GM18873 (cell line): ENCODE measurements at regions not wholly inside any gene's neighbourhood (a gene's known extent, or its start where the extent isn't known, plus 50 kb on each side); places are given as distances from the start of the nearest gene placed in this dataset.

Experiments used
- ATAC-seq: cut with Tn5 transposase; IDR thresholded peaks from one replicate; pipeline ENCODE4 v1.9.1; 2021; ENCODE audit warnings: mild to moderate bottlenecking, moderate library complexity, moderate number of reproducible peaks; ENCODE audit not compliant: unreplicated experiment, low FRiP score

DNA sequence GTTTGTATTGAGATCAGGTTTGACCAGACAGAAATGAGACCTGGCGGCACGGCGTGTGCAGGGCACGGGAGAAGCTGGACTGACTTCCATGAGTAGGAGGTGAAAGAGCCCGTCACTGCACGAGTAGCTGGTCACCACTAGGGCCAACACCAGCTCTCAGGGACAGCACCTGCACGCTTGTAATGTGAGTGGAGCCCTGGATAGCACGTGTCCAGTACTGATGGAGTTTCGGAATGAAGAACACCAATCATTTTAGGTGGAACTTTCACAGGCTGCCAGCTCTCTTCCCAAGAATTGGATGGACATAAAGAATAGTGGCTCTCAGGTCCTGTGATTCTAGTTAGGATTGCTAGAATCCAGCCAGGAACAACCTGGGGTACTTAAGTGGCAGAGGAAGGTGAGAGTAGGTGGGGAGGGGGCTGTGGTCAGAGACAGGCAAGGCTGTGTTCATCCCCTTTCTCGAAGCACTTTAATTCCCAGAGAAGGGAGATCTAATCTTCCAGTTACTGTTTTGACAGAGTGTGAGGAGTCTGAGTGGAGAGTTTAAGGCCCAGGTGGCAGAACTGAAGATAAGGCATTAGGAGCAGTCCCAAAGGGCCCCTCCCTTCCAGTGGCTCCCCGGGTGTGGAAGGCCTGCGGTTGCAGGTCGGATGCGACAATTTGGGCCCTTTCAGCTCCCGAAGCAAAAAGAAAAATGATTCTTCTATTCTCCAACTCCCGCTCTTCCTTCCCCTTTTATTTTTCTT, 314.8 kb downstream of the QKI start:
- ATAC-seq = no peak

DNA sequence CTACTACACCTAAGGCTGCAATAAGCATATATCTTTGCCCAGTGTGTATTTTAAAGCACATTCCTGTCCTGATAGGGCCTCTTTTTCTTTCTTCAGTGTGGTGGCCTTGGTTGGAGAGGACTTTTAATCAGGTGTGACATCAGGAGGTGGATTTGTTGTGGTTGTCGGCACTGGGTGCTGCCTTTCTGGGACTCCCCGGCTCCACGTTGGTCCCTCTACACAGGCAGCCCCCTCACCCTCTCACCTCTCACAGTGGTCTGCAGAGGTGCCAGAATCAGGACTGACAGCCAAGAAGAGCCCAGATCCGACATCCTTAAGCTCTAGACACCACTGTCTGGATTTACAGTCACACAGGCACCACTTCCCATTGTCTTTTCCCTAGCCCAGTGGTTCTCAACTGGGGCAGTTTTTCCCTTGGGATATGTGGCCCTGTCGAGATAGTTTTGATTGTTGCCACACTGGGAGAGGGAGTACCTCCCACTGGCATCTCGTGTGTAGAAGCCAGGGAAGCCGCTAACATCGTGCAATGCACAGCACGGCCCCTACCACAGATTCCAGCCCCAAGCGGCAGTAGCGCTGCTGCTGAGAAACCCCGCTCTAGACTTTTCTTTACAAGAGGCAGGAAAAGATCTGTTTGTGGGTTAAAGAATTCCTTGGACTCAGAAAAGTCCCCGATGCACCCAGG, 314.1 kb downstream of the QKI start:
- ATAC-seq = no peak

DNA sequence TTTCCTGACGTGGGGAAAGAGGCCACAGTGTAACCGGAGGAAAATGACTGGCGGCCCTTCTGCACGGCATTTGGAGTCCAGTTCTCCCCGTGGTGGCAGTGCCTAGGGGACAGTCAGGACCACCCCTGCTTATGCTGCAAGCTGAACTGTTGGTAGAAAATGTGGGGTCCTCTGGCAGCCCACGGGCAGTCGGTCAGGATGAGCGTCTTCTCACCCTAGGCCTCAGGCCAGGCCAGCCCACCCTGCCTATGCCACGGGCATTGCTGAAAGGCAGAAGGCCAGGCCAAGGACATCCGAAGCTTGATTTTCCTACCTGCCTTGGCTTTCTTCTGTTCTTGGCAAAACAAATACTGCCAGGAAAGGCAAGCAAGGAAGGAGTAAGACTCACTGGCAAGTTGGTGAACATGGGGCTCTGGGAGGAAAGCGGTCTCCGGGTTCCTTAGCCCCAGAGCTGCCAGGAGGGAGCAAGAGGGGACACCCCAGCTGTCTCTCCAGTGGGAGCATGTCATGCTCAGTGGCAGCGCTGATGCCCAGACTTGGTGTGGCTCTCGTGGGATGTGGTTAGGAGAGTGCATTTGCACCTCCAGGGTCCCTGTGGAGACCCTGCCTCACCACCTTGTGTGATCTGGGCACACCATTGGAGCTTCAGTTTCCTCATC, 311.6 kb downstream of the QKI start:
- no peak for ATAC-seq

DNA sequence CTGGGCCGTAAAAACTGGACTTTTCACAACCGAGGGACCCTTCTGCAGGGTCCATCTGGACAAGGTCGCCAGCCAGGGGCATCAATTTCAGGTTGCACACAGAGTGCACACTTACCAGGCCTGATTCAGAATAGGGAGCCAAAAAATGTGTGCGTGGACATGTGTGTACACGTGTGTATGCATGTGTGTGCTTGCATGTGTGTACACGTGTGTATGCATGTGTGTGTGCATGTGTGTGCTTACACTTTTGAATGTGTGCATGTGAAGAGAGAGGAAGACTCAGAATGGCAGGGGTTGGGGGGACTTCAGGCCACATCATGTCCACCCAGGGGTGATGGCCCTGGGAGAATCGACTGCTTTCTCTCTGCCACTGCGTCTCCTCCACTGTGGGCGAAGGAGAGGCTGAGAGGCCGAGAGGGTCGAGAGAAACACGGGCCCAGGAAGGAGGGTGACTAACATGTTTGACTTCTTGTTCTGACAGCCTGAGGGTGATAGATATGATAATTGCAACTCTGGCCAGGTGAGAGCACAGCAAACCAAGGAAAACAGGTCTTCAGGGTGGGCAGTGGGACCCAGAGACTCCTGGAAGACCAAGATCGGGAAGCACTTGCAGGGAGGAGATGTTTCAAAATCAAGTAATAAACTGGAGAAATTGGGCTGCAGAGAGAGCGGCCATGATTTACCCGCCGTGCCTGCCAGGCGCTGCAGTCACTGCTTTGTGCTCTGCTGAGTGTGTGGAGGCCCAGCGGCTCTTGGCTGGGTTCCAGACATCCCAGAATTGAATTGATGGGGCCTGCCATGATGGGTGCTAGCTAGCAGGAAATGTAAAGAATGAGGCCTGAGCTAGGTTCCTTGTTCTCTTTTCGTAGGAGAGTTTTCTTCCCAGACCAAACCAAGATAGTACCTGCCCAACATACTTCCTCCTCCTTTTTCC, 310.8 kb downstream of the QKI start:
- no peak for ATAC-seq

DNA sequence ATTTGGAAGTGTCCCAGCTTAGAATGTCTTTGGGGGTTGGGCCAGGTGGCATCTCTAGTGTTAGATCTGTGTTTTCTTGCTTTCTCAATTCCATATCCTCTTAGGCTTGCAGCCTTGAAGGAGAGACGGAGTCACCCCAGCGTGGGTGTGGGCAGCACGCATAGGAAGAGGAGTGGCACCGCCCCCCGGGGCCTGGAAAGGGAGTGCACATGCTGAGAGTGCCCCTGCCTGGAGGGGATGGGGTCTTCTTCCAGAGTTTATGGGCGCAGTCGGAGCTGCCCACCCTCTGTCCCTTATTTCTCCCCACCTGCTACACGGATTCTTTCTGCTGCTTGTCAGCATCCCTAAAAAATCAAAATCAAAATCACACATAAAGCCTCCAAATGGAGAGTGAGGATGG, 309.7 kb downstream of the QKI start:
- no peak for ATAC-seq

DNA sequence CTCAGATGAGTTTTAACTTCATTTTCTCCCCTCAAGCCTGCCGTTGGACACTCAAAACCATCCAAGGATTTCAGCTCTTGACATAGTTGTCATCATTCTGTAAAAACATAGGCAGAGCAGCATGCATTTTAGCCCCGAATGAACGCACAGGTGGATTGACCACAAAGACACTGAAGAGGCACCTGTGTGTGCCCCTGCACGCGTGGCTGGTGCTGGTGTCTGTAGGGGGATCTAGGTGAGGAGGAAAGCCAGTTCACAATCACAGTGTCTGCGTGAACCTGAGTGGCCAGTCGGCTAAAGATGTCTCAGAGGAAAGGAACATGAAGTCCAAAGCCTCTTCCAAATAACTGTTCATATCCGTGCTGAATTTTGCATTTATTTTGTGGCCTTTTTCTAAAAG, 309.2 kb downstream of the QKI start:
- ATAC-seq = no peak

DNA sequence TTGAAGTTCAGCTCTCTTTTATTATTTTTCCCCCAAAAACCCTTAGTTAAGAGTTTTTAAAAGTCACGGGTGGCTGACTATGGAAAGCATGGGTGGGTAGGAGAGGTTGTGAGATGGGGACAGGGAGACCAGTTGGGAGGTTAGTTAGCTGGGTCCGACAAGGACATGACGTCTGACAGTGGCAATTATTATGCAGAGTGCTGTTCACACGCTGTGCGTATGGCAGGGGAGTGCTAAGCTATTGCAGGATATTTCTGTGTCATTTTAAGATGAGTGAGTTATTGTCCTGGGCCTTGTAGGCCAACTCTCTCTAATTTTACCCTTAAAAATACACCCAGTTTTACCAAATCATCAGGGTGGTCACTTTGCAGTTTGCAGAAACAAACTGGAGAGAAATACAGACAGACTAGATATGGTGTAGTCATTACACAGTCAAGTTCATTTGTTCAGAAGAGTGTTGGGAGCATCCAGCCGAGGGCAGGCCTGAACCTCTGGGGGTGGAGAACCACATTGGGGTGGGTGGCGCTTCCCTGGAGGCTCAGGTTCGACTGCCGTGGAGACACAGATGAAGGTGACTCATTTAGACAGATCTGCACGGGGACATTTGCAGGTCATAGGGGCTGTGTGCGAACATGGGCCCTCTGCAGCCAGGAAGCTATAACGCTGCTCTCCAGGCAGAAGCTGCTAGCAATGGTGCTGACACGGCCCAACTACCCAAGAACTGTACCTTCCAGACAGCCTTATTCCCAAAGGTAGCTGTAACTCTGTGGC, 307.6 kb downstream of the QKI start:
- ATAC-seq = no peak

DNA sequence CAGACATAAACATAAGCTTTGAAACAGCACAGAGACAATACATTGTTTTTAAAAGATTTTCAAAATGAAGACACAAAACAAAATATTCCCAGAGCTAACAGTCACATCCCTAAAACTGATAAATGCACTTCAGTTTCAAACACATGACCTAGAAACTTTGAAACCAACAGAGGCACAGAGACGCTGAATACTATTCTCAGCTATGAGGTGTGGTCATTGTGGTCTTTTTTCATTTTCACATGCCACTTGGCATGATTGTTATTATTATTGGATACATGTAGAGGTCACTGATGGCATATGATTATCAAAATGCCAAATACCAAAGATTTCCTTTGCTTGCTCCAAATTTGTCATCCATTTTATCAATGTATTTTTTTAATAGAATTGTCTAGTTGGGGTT, 306.9 kb downstream of the QKI start:
- ATAC-seq = no peak

DNA sequence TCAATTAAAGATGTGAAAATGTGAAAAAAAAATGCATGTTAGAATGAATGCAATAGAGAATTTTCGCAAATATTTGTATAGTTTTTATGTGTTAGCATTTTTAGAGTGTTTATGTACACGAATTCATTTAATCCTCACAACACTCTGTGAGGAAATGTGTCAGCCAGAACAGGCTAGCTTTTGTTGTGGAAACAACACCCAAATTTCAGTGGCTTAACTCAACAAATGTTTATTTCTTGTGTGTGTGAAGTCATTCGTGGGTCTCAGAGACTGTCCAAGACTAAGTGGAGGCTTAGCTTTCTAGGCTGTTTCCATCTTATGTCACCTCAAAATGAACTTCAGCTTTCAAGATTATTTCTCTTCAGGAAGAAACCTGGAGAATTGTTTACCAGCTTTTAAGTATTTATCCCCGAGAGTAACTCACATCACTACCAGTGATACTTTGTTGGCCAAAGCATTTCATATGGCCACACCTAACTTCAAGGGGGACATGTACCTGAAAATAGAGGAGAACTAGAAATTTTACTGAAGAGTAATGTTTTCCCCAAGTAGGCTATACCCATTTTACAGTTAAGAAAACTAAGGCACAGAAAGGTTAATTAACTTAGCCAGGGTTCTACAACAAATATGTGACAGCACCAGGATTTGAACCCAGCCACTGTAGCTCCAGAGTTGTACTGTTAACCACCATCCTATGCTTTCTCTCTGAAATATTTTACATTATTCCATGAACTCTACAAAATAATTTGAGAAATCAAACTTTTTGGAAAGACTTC, 306.1 kb downstream of the QKI start:
- no peak for ATAC-seq

DNA sequence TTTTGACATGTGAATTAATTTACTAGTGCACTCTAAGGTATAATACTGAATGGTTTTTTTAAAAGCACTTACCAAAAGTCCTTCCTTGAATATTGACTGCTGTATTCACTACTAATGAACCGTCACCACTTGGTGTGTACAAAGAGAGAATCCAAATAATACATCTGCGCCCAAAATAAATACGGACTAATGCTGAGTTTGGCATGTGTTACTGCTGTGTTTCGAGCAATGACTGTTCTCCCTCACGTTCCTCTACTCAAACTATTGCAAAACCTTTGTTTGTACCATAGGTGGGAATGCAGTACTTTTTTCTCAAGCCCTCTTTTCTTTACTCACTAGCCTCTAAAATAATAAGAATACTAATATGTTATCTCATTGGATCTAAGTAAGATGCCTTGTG, 305.5 kb downstream of the QKI start:
- no peak for ATAC-seq

DNA sequence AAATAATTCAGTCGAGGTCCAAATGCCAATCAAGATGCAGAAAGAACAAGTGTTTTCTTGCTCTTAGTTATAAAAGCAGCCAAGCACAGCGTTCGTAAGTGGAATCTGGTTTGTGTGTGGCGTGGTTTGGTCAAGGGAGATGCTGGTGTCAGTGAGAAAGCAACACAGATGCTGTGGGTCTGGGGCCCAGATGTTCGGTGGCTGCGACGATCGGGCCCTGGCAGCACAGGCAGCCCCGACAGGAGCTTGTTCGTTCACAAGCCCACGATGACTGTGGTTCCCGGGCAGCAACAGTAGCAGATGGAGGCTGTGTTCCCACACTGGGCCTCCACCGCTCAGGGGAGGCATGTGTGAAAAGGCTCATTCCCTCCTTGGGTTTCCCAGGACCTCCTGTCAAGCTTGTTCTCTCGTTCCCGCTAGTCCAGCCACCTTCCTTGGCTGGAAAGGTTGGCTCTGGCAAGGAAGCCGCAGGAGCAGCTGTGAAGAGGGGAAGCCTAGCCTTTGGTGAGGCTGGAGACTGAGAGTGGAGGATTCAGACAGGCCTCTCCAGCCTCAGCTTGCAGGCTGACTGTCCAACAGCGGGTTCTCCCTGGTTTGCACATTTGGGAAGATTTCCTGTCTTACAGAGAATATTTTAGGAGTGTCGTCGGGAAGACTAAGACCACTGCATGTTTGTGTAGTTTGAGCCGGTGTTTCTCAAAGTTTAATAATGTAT, 304.7 kb downstream of the QKI start:
- ATAC-seq = no peak

DNA sequence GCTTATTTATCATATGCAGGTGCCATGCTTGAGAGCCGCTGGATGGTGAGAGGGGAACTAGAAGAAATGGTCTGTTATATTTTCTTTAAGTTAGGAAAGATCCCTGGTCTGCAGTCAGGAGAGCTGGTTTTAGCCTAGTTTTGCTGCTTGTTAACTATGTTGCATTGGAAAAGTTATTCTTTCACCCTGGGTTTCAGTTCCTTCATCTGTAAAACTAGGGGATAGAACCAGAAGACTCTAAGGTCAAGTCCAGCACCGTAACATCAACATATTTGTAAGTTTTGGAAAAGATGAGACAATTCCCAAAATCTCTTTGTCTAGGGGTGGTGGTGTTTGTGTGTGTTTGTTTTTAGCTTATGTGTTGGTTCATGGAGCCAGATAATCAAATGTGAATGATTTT, 304.0 kb downstream of the QKI start:
- no peak for ATAC-seq

DNA sequence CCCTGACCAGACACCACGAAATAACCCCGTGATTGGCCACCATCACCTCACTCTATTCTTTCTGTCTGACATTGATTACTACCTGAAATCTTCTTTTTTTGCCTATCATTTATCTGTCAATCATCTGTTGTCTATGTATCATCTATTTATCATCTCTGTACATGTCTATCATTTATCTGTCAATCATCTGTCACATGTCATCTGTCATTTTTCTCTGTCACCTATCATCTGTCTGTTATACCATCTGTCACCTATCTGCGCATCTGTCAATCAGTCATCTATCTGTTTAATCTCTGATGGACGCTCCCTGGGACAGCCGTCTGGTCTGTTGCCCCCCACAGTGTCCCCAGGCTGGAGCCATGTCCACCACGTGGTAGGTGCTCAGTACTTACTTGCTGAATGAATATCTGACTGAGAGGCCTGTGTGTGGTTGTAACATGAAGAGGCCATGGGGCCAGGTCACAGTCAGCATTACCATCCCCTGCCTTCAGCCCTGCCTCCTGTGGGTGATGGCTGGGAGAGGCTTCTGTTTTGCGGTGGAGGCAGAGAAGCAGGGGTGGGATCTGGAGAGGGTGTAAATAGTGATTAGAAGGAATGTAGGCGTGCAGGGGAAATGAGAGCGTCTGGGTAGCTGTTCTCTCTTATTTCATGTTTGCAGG, 302.7 kb downstream of the QKI start:
- no peak for ATAC-seq

DNA sequence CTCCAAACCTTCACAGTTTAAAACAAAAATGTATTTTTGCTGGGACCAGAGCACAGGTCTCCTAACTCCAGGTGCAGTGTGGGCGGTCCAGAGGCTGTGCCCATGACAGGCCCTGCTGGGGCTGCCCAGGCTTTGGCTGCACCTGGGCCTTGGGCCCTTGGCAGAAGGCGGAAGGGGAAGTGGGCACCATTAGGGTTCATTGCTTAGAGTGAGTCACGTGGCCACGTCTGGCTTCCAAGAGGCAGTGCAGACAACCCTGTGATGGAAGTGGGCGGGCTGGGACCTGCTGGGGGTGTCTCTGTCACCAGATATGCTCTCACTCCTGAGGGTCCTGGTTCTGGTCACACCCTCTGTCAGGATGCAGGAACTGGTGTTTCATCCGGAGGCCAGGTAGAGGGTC, 302.2 kb downstream of the QKI start:
- no peak for ATAC-seq

DNA sequence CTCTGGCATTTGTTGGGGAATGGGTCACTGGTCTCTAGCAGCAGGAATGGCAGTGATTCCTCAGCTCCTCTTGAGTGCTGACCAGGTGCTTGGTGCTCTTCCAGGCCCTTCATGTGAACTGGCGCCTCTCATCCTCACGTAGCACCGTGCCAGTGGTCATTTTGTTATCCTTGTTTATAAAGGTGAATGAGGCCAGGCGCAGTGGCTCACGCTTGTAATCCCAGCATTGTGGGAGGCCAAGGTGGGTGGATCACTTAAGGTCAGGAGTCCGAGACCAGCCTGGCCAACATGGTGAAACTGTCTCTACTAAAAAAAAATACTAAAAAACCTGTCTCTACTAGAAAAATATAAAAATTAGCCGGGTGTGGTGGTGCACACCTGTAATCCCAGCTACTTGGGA, 301.3 kb downstream of the QKI start:
- no peak for ATAC-seq

DNA sequence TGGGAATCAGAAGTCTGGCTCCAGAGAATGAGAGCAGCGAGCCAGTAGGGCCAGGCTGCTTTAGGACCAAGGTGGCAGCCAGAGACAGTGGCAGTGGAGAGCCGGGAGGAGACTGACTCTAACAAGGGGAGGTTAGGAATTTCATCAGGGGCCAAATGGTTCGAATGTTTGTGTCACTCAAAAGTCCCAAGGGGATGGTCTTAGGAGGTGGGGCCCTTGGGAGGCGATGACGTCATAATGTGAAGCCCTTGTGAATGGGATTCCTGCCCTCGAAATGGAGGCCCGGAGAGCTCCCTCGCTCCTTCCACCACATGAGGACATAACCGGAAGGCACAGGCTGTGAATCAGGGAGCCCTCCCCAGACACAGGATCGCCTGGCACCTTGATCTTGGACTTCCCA, 299.7 kb downstream of the QKI start:
- no peak for ATAC-seq

DNA sequence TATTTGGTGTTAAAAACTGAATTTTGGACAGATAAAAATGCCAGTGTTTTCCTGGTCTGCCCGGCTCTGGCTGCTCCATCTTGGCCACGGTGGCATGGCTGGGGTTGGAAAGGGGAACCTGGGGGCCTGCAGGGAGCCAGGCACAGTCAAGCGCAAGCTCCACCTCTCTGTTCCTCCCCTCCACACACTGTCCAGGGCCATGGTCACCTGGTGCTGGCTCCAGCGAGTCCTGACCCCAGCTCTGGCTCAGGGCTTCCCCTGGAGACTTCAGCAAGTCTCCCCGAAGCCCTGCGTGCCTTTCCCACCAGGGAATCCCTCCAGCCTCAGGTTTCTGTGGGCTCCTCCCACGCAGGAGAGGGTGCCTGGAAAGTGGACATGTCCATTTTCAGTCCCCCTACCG, 298.5 kb downstream of the QKI start:
- ATAC-seq = no peak

DNA sequence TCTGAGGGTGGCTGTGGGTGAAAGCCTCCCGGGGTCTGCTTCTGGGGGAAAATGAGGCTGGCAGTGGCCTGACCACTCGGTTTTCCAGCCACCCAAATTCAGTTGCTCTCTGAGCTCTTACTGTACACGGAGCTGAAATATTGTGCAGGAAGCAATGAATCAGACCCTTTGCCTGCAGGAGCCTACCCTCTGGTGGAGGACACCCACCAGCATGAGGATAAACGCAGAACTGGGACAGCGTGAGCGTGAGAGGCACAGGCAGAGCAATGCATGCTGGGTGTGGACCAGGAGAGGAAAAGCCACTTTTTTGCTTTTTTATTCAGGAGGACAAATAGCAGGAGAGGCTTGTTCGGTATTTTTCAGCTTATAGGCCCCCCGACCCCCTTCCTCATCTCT, 298.0 kb downstream of the QKI start:
- ATAC-seq = no peak
